A549 (cell line): ENCODE measurements at regions not wholly inside any gene's neighbourhood (a gene's known extent, or its start where the extent isn't known, plus 50 kb on each side); places are given as distances from the start of the nearest gene placed in this dataset.

Source experiments
- HDAC2 ChIP-seq: fragments of 200-600 bp; sonication (generic); IDR thresholded peaks from 2 replicates; pipeline ENCODE4 v1.6.1; 2016
- KDM5A ChIP-seq: fragments of 200-600 bp; sonication (generic); IDR thresholded peaks from 2 replicates; pipeline ENCODE4 v1.6.1; 2016; ENCODE audit warnings: antibody characterized with exemption, mild to moderate bottlenecking
- MYC ChIP-seq: IDR thresholded peaks from 2 replicates; pipeline ENCODE4 v1.6.1; 2012; ENCODE audit warnings: mild to moderate bottlenecking, inconsistent platforms, low read length, improper control_type of control experiment, borderline replicate concordance
- POLR2A ChIP-seq: IDR thresholded peaks from 2 replicates; pipeline ENCODE4 v1.6.1; 2012; ENCODE audit warnings: mild to moderate bottlenecking, low read length
- SMC3 ChIP-seq: fragments of >200 bp; sonication (Bioruptor Twin); formaldehyde crosslinking; IDR thresholded peaks from 3 replicates; pipeline ENCODE4 v1.6.1; 2018; ENCODE audit warnings: inconsistent platforms
- TF ChIP-seq, protein P1 (sequence below): fragments of >200 bp; sonication (Bioruptor Twin); formaldehyde crosslinking; IDR thresholded peaks from 3 replicates; pipeline ENCODE4 v1.5.1; 2016
- TF ChIP-seq, protein P2 (sequence below): IDR thresholded peaks from 2 replicates; pipeline ENCODE4 v1.6.1; 2012

DNA sequence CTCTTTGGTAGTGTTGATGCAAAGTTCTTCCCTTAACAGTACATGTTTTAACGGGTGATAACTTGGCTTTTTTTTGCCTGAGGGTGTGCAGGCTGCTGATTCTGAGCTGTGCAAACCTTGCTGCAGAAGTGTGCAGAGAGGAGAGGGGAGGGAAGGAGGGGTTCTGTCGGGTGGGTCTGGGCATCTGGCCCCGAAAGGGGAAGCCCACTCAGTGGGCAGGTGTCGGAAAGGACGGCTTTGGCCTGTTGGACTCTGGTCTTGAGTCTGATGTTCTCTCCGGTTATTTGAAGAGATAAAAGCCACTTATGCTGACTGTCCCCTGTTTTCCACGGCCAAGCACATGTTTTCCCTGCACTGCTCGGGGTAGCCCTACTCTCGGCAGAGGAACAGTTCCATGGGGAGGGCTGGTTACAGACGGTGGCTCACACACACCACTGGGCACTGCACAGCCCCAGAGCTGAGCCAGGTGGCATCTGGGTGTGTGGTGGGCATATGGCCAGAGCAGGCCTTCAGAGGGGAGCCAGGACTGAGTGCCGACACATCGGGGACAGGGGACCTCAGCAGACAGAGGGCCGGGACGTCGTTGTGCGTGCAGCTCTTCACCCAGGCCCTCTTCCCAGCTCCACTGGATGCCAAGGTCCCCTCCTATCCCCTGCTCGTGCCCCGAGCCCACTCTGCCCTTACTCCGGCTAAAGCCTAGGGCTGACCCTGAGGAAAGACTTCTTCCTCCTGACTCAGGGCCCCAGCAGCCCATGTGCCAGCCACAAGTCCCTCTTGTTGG, 93.2 kb downstream of the TEX29 start:
- TF ChIP-seq, protein P1, sequence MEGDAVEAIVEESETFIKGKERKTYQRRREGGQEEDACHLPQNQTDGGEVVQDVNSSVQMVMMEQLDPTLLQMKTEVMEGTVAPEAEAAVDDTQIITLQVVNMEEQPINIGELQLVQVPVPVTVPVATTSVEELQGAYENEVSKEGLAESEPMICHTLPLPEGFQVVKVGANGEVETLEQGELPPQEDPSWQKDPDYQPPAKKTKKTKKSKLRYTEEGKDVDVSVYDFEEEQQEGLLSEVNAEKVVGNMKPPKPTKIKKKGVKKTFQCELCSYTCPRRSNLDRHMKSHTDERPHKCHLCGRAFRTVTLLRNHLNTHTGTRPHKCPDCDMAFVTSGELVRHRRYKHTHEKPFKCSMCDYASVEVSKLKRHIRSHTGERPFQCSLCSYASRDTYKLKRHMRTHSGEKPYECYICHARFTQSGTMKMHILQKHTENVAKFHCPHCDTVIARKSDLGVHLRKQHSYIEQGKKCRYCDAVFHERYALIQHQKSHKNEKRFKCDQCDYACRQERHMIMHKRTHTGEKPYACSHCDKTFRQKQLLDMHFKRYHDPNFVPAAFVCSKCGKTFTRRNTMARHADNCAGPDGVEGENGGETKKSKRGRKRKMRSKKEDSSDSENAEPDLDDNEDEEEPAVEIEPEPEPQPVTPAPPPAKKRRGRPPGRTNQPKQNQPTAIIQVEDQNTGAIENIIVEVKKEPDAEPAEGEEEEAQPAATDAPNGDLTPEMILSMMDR, result no peak
- TF ChIP-seq, protein P2, sequence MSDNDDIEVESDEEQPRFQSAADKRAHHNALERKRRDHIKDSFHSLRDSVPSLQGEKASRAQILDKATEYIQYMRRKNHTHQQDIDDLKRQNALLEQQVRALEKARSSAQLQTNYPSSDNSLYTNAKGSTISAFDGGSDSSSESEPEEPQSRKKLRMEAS, result no peak
- no peak for TF ChIP-seq MYC
- no peak for TF ChIP-seq SMC3
- TF ChIP-seq KDM5A, result no peak
- TF ChIP-seq HDAC2, result no peak
- TF ChIP-seq POLR2A, result no peak
